ES-I3 (cell line): ENCODE measurements at regions not wholly inside any gene's neighbourhood (a gene's known extent, or its start where the extent isn't known, plus 50 kb on each side); places are given as distances from the start of the nearest gene placed in this dataset.

ENCODE experiments used
- H3K36me3 ChIP-seq: 2 replicates; pipeline ENCODE4 v1.6.1; 2013; ENCODE audit warnings: mild to moderate bottlenecking, low read length, control low read depth, moderate library complexity; ENCODE audit not compliant: insufficient read depth
- H3K4me1 ChIP-seq: 2 replicates; pipeline ENCODE4 v1.6.1; 2013; ENCODE audit warnings: mild to moderate bottlenecking, control low read depth, low read length; ENCODE audit not compliant: insufficient read depth
- H3K9ac ChIP-seq: 2 replicates; pipeline ENCODE4 v1.6.1; 2013; ENCODE audit warnings: low read depth, mild to moderate bottlenecking, low read length, moderate library complexity
- H3K9me3 ChIP-seq: 2 replicates; pipeline ENCODE4 v1.6.1; 2013; ENCODE audit warnings: mild to moderate bottlenecking, low read length, moderate library complexity; ENCODE audit not compliant: control insufficient read depth, insufficient read depth

DNA sequence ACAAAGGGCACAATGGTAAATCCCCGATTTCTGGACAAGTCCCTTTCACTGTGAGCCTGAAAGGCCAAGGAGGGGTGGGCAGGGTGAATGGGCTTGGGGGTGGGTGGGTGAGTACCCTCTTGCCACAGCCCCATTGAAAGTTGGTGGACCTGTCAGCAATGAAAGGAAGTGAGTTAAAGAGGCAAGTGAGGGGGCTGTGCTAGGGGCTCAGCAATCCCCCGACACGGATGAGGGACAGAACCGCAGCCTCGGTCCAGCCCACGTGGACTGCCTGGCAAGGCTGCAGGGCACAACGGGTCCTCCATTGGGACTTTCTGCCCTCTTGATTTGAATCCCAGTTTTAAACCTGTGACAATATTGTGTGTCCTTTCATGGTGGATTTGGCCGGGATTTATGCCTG lies 255.3 kb downstream of the FOXD2 start:
- Histone ChIP-seq H3K4me1 (peaks cover 14% of the 10 kb centered on the region), H3K36me3 (no peaks in the 10 kb centered on the region), H3K9me3 (no peaks in the 10 kb centered on the region), H3K9ac (no peak overlapping the region)

DNA sequence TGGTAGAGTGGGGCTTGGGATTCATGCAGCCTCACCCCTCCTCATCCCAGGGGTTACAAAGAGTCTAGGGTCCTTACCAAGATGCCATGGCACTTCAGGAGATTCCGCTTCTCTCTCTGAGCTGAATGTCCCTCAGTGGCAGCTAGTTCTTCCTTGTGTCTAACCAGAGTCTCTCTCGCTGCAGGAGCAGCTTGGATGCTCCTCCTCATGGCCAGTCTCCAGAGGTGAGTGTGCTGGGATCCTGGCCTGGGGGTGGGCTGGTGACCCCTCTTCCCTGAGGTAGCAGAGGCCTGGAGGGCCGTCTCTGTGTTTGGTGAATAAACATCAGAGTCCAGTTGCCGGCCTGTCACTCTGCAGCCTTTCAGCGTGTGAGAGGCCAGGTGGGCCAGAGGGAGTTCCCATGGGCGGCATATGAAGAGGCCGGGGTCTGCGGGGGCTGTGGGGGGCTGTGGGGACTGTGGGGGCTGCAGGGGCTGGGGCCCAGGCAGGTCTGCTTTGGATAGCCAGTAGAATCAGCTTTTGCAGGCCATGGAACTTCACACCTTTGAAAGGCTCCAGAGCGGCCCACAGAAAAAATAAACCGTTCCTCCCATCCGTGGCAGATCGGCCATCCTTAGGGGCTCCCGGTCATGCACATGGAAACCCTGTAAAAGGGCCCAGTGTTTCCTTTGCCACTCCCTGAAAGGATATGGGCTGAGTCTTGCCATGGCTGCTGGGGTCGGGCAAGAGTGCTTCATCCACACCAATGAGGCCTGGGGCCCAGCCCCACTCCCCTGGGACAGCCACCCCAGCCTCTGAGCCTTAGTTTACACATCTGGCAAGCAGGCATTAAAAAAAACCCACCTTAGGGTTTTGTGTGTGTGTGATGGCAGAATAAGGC lies 256.4 kb downstream of the FOXD2 start:
- H3K36me3 ChIP-seq = no peaks in the 10 kb centered on the region
- no peaks in the 10 kb centered on the region for H3K9me3 ChIP-seq
- H3K9ac ChIP-seq = no peak overlapping the region
- H3K4me1 ChIP-seq = peaks cover 9% of the 10 kb centered on the region

DNA sequence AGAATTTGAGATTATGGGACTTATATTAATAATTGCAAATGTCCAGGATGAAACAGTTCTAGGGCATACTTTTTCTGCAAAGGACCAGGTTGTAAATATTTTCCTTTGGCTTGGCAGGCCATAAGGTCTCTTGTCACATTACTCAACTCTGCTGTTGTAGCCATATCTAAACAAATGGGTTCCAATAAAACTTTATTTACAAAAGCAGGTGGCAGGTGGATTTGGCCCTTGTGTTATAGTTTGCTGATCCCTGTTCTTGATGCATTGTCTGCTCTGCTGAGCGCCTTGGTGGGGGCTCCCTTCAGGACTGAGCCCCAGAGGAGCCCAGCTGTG lies 258.5 kb downstream of the FOXD2 start:
- Histone ChIP-seq H3K4me1 (peaks cover 9% of the 10 kb centered on the region), H3K36me3 (no peaks in the 10 kb centered on the region), H3K9me3 (no peaks in the 10 kb centered on the region), H3K9ac (no peak overlapping the region)

DNA sequence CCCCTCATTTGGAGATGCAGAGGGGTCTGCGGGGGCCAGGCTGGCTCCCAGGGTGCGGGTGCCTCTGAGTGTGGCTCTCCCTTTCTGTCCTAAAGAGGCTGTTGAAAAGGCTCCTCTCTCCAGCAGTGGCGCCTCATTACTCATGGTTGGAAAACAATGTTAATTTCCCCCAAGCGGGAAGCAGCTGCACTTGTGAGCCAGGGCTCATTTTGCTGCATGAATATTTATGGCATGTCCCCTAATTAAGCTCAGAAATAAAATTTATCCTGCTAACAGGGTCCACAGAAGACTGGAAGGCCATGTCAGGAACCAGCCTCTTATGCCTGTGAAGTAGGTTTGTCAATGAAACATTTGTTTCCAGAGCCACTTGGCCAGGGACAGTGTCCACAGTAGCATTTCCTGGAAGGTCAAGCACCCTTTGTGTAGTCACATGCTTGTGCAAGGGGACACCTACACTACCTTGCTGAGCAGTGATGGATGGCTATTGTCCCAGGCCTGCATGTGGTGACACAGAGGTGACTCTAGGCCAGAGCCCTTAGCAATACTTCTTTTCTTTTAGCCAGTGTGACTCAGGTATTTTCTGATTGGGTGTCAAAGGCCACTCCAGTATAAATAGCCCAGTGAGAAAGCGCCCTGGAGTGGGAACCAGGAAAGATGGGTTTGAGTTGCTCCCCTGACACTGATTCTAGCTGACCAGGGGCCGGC lies 259.0 kb downstream of the FOXD2 start:
- Histone ChIP-seq H3K36me3 (no peaks in the 10 kb centered on the region), H3K4me1 (peaks cover 9% of the 10 kb centered on the region), H3K9ac (no peak overlapping the region), H3K9me3 (no peaks in the 10 kb centered on the region)

DNA sequence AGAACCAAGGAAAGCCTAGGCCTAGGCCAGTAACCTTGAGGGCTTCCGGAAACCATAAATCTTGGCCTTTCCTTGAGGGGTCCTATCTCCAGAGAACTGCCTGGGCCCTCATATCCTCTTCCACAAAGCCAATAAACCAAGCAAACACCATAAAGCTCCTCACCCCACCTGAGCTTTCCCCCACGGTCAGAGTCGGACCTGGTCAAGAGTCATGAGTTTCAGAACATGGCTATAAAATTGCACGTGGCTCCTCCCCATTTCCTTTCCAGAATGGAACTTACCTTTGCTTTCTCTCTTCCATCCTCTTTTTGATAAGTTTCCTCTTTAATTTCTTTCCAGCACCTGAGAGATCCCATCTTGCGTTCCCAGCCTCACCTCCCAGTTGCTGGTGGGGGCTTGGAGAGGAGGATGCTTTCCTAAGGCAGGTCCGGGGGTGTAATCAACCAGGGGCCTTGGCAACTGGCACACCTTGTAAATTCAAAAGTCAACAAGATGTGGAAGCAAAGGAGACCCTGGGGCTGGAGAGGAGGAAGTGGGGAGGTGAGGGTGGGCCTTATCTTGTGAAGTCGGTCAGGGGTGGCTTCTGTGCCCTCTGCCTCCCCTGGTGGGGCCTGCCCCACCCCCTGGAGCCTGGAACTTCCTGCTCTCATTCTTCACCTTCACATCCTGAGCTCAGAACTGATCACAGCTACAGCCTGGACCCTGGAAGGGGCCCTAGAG lies 259.9 kb downstream of the FOXD2 start:
- Histone ChIP-seq H3K9me3 (no peaks in the 10 kb centered on the region), H3K9ac (no peak overlapping the region), H3K36me3 (no peaks in the 10 kb centered on the region), H3K4me1 (peaks cover 9% of the 10 kb centered on the region)

DNA sequence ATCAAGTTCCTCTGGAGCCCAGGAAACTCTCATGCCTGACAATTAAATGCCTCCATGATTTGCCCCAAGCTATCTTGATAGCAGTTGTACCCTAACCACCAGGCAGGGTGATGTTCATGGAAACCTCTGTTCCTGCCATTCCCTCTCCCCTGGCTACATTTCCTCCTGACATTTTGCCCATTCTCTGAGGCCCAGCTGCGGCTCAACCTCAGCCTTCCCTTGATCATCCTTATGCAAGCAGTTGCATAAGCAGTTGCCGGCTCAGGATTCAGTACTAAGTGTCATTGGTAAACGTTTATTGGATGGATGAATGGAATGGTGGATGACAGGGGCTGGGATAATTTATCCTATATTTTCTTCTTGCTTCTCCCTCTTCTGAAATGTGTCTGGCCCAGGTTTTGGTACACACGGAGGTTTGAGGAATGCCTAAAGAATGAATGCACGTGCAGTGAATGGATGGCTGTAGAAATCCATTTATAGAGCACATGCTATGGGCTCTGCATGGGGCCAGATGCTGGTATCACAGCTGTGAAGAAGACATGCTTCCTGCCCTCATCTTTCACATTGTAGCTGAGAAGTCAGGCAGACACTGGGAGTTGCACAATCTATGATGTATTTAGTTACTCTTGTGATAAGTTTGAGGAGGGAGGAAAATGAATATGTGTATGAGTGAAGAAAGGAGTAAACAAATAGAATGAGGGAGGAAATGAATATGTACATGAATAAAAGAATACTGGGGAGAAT lies 261.8 kb downstream of the FOXD2 start:
- Histone ChIP-seq H3K36me3 (no peaks in the 10 kb centered on the region), H3K4me1 (peaks cover 9% of the 10 kb centered on the region), H3K9me3 (no peaks in the 10 kb centered on the region), H3K9ac (no peak overlapping the region)

DNA sequence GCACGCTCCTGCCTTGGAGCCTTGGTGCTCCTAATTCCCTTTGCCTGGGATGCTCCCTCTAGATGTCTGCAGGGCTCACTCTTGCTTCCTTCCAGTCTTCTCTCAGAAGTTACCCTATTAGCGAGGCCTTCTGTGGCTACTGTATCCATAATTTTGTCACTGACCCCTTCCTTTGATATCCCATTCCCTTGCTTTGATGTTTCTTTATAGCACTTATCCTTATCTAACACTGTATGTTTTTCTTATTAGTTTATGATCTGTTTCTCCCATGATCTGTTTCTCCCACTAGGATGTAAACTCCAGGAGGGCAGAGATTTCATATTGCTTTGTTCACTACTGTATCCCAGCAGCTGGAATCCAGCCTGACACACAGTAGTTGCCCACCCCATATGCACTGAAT lies 263.4 kb downstream of the FOXD2 start:
- Histone ChIP-seq H3K9me3 (no peaks in the 10 kb centered on the region), H3K36me3 (no peaks in the 10 kb centered on the region), H3K9ac (no peak overlapping the region), H3K4me1 (peaks cover 9% of the 10 kb centered on the region)

DNA sequence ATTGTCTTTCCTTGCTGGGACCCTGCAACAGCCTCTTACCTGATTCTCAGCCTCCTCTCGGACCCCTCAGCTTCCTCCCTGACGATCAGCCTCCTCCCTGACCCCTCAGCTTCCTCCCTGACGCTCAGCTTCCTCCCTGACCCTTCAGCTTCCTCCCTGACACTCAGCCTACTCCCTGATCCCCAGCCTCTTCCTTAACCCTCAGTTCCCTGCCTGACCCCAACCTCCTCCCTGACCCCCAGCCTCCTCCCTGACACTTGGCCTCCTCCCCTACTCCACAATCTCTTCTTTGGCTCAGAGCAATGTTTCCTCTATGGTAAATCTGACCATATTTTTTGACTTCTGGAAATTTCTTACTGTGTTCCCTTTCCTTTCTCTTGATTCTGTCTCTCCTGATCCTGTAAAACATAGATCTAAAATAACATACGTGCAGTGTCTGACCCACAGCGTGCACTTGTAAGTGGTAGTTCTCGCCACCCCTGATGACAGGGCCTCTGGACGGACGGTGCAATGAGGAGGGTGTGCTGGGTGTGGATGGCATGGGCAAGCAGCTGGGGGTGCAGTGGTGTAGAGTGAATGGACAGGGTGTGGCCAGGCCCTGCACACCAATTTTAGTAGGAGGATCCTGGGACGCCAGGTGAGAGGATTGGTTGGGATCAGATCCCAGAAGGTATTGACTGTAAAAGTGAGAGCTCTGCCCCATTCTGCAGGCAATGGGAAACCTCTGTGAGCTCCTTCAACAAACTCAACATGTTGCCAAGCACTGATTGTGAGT lies 264.1 kb downstream of the FOXD2 start:
- Histone ChIP-seq H3K9me3 (no peaks in the 10 kb centered on the region), H3K9ac (no peak overlapping the region), H3K4me1 (peaks cover 6% of the 10 kb centered on the region), H3K36me3 (no peaks in the 10 kb centered on the region)

DNA sequence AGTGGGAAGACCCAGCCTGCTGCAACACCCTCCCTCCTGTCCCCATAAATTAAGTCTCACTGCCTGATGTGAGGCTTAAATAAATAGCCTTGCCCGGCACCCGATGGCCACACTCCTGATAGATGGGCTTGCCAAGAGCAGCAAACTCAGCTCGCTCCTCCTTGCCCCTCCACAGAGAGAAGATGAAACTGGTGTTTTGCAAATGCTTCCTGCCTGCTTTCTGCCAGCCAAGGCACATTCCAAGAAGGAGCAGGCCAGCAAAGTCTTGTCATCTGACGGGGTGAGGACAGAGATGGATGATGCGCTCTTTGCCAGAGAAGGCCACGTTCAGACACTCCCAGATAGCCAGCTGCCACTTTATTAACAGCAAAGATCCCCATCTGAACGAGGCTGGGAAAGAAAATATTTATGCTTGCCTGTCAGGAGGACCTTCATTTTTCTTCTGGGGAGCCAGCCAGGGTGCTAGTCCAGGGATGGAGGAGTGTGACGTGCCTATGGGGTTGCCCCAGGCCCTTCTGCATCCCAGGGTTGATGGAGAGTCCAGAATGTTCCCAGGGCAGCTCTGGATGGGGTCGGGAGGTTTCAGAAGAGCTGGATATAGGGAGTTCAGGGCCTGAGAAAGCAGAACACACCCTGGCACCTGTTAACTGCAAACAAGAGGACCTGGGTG lies 265.4 kb downstream of the FOXD2 start:
- Histone ChIP-seq H3K9me3 (no peaks in the 10 kb centered on the region), H3K9ac (no peak overlapping the region), H3K36me3 (no peaks in the 10 kb centered on the region), H3K4me1 (no peaks in the 10 kb centered on the region)

DNA sequence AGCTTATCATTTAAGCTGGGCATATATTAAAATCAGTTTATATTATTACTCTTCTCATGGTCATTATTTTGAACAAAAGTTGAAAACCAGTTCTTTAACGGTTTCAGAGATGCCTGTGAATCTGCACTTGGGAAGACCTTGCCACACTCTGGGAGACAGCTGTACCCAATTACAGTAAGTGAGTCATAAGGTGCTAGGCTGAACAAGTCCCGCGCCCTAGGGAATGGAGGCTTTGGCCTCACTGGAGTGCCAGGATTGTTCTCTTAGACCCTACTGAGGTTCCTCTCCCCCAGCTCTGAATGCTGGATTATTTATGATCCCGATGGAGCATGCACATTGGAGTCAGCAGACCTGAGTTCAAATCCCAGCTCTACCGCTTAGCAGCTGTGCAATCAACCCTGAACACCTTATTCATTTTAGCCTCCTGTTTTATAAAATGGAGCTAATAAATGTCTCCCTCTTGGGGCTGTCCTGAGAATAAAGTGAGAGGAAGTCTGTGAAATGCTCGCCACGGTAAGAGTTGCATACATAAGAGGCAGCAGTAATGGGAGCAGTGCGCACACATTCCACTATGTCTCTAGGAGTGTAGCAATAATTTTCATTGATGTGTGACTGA lies 266.2 kb downstream of the FOXD2 start:
- H3K36me3 ChIP-seq = no peaks in the 10 kb centered on the region
- no peak overlapping the region for H3K9ac ChIP-seq
- no peaks in the 10 kb centered on the region for H3K9me3 ChIP-seq
- H3K4me1 ChIP-seq = no peaks in the 10 kb centered on the region

DNA sequence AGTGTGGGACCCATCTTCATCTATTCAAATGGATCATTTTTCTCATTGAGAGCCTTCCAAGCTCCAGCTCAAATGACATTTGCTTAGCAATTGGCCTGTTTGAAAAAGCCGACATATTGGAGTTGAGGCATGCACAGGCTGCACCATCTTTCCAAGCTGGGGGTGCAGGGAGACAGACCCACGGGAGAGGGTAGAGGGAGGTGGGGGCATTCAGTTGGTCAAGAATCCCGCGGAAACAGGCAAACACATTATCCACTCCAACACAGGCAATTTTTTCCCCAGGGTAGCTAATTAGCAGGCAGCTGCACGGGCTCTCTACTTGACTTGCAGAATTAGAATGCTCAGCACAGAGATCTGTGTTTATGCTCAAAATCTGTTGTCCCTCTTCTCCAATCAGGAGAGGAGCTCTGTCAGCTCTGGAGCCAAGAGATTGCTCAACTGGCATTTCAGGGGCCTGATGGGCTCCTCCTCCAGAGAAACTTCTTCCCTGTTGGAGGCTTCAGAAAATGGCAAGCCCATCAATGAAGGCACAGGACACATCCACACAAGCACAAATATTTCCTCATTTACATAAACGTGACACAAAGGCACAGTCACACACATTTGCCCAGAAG lies 267.8 kb downstream of the FOXD2 start:
- Histone ChIP-seq H3K9me3 (no peaks in the 10 kb centered on the region), H3K4me1 (no peaks in the 10 kb centered on the region), H3K36me3 (no peaks in the 10 kb centered on the region), H3K9ac (no peak overlapping the region)

DNA sequence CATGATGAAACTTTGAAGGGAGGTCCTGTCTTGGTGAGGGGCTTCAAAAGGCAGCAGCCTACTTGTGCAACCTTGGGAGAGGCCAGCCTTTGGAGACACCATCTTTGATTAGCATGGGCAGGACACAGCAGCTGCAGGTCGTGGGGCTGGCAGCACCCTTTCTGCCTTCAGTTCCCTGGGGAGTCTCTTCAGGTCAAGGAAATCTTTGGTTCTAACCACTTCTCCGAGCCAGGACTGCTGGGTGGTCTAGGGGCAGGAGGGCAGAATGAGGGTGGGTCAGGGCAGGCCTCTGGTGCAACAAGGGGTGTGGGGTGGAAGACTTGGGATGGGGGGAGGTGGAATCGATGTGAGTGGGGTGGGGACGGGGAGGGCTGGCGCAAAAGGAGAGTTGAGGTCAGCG lies 269.7 kb downstream of the FOXD2 start:
- Histone ChIP-seq H3K9me3 (no peaks in the 10 kb centered on the region), H3K9ac (no peak overlapping the region), H3K4me1 (no peaks in the 10 kb centered on the region), H3K36me3 (no peaks in the 10 kb centered on the region)
